Fibroblast of lung (primary cell): ENCODE measurements at regions not wholly inside any gene's neighbourhood (a gene's known extent, or its start where the extent isn't known, plus 50 kb on each side); places are given as distances from the start of the nearest gene placed in this dataset.

ENCODE experiments used
- CTCF ChIP-seq, 2 donors: IDR thresholded peaks in 1 of 2; conservative IDR thresholded peaks in 1 of 2; 1 replicate in 1 of 2; 2 replicates in 1 of 2; pipeline ENCODE4 v1.5.1; 2011 to 2012; ENCODE audit warnings: low read length in 2 of 2, control low read depth in 1 of 2, inconsistent platforms in 1 of 2, low read depth in 1 of 2, mild to moderate bottlenecking in 1 of 2
- EZH2 ChIP-seq: IDR thresholded peaks from 2 replicates; pipeline ENCODE4 v1.5.1; 2012; ENCODE audit warnings: low read length, control low read depth, mild to moderate bottlenecking; ENCODE audit errors: missing control alignments

GRCh38 chr13:59474696-59475095, 689.0 kb downstream of the DIAPH3 start:
- TF ChIP-seq CTCF (conservative IDR thresholded peaks at IDR 0.05 in 1 of 2, IDR thresholded peaks at IDR 0.05 in 1 of 2; ENCODE audit: low read depth in 1 of 2, low read length in 2 of 2): no peak
- no peak for TF ChIP-seq EZH2
